ENCODE measurements at regions not wholly inside any gene's neighbourhood (a gene's known extent, or its start where the extent isn't known, plus 50 kb on each side); places are given as distances from the start of the nearest gene placed in this dataset.

GRCh38 chrX:21193196-21193595 lies 181.0 kb upstream of the CNKSR2 start (continued):
- TF ChIP-seq ZNF394 (tag by site-specific recombination; IDR thresholded peaks at IDR 0.05; ENCODE audit: borderline replicate concordance) (no peak), TRIM28 (IDR thresholded peaks at IDR 0.05; ENCODE audit: borderline replicate concordance, low read length) (no peak)

- TF ChIP-seq GLI2 (tag by site-specific recombination; IDR thresholded peaks at IDR 0.05; ENCODE audit: borderline replicate concordance, low read depth): no peak
- TF ChIP-seq ZNF239 (tag by site-specific recombination; IDR thresholded peaks at IDR 0.05): no peak
- TF ChIP-seq AEBP2 (tag by site-specific recombination; IDR thresholded peaks at IDR 0.05; ENCODE audit: borderline replicate concordance): no peak
- no peak for TF ChIP-seq OSR2 (tag by site-specific recombination; IDR thresholded peaks at IDR 0.05)
- TF ChIP-seq ZNF701 (tag by site-specific recombination; IDR thresholded peaks at IDR 0.05): no peak
- no peak for TF ChIP-seq GLIS2 (tag by site-specific recombination; IDR thresholded peaks at IDR 0.05)
- TF ChIP-seq ZNF548 (tag by site-specific recombination; IDR thresholded peaks at IDR 0.05): no peak
- no peak for TF ChIP-seq ZNF335 (tag by site-specific recombination; conservative IDR thresholded peaks at IDR 0.05)
- TF ChIP-seq ZNF24 (tag by site-specific recombination; IDR thresholded peaks at IDR 0.05): no peak
- TF ChIP-seq PATZ1 (tag by site-specific recombination; IDR thresholded peaks at IDR 0.05): no peak
- TF ChIP-seq ZSCAN23 (tag by site-specific recombination; IDR thresholded peaks at IDR 0.05): no peak
- TF ChIP-seq ZNF792 (tag by site-specific recombination; IDR thresholded peaks at IDR 0.05): no peak
- no peak for TF ChIP-seq ZNF324 (tag by site-specific recombination; IDR thresholded peaks at IDR 0.05)
- H3K27ac ChIP-seq (ENCODE audit: extremely low read depth, low read depth, low read length): no peak overlapping the region
- H3K4me1 ChIP-seq (ENCODE audit: control insufficient read depth, insufficient read depth, low read length): no peaks in the 10 kb centered on the region
- POLR2A ChIA-PET: no interaction called here
- CTCF ChIA-PET: interaction anchor here (0.5 kb wide), 1 partner anchor 292 kb away, joined by 3 read pairs; no protein-coding TSS in a partner anchor
- no peak overlapping the region for H3K4me3 ChIP-seq (ENCODE audit: low read depth, low read length)
- H3K9me3 ChIP-seq (ENCODE audit: control insufficient read depth, insufficient read depth, low read depth, low read length): no peaks in the 10 kb centered on the region
- H3K36me3 ChIP-seq (ENCODE audit: control insufficient read depth in 2 of 2, insufficient read depth in 1 of 2, low read length in 2 of 2): no peaks in the 10 kb centered on the region
Measured at GRCh38 chrX:21194526-21194925, 179.7 kb upstream of the CNKSR2 start.

- Histone ChIP-seq H3K27ac (ENCODE audit: extremely low read depth, low read depth, low read length) (no peak overlapping the region), H3K4me3 (ENCODE audit: low read depth, low read length) (no peak overlapping the region), H3K36me3 (ENCODE audit: control insufficient read depth in 2 of 2, insufficient read depth in 1 of 2, low read length in 2 of 2) (no peaks in the 10 kb centered on the region), H3K9me3 (ENCODE audit: control insufficient read depth, insufficient read depth, low read depth, low read length) (no peaks in the 10 kb centered on the region), H3K4me1 (ENCODE audit: control insufficient read depth, insufficient read depth, low read length) (no peaks in the 10 kb centered on the region)
- POLR2A ChIA-PET: no interaction called here
- CTCF ChIA-PET: no interaction called here
- TF ChIP-seq ZXDB (tag by site-specific recombination; IDR thresholded peaks at IDR 0.05) (0 out of 2 replicates have a peak, but pooled peaks have one; percentile 29), ZNF23 (tag by site-specific recombination; IDR thresholded peaks at IDR 0.05; ENCODE audit: borderline replicate concordance) (no peak), ZNF133 (tag by site-specific recombination; IDR thresholded peaks at IDR 0.05) (no peak), ZNF555 (tag by site-specific recombination; conservative IDR thresholded peaks at IDR 0.05) (peak; percentile 49), KLF1 (tag by site-specific recombination; IDR thresholded peaks at IDR 0.05) (no peak), ZNF433 (tag by site-specific recombination; IDR thresholded peaks at IDR 0.05; ENCODE audit: low read depth) (no peak), ZNF398 (tag by site-specific recombination; IDR thresholded peaks at IDR 0.05) (no peak), ZNF670 (tag by site-specific recombination; IDR thresholded peaks at IDR 0.05; ENCODE audit: low read depth) (no peak), ZNF747 (tag by site-specific recombination; IDR thresholded peaks at IDR 0.05) (no peak), ZNF623 (tag by site-specific recombination; IDR thresholded peaks at IDR 0.05) (peak; percentile 29; the same call in 1 of the 2 replicates), EGR2 (tag by site-specific recombination; IDR thresholded peaks at IDR 0.05; ENCODE audit: low read depth) (no peak), ZNF561 (tag by site-specific recombination; IDR thresholded peaks at IDR 0.05; ENCODE audit: borderline replicate concordance) (no peak), ZNF529 (tag by site-specific recombination; IDR thresholded peaks at IDR 0.05; ENCODE audit: insufficient replicate concordance) (no peak), ZSCAN5A (tag by site-specific recombination; IDR thresholded peaks at IDR 0.05) (no peak), KLF16 (tag by site-specific recombination; IDR thresholded peaks at IDR 0.05) (no peak)
Measured at GRCh38 chrX:21207080-21207479, 167.1 kb upstream of the CNKSR2 start.

Data from HEK293 (cell line).